HepG2 (cell line): ENCODE measurements at regions not wholly inside any gene's neighbourhood (a gene's known extent, or its start where the extent isn't known, plus 50 kb on each side); places are given as distances from the start of the nearest gene placed in this dataset.

Experiments used
- CBX5 ChIP-seq: sonication (generic); formaldehyde crosslinking; IDR thresholded peaks from 2 replicates; pipeline ENCODE4 v1.4.0; 2020; ENCODE audit warnings: missing genetic modification reagents, borderline replicate concordance
- CTCF ChIP-seq: sonication (generic); formaldehyde crosslinking; IDR thresholded peaks from 2 replicates; pipeline ENCODE4 v1.5.0; 2020; ENCODE audit warnings: mild to moderate bottlenecking, missing genetic modification reagents, moderate library complexity
- EZH2 ChIP-seq: conservative IDR thresholded peaks from 2 replicates; pipeline ENCODE4 v1.6.1; 2012; ENCODE audit warnings: mild to moderate bottlenecking, low read depth, low read length, moderate library complexity
- FOXJ3 ChIP-seq: sonication (generic); formaldehyde crosslinking; IDR thresholded peaks from 2 replicates; pipeline ENCODE4 v1.4.0; 2020; ENCODE audit warnings: missing genetic modification reagents, mild to moderate bottlenecking, borderline replicate concordance
- HMG20B ChIP-seq: conservative IDR thresholded peaks from 2 replicates; pipeline ENCODE4 v1.6.1; 2016; ENCODE audit warnings: missing genetic modification reagents, missing compliant biosample characterization
- NR3C1 ChIP-seq: sonication (generic); formaldehyde crosslinking; IDR thresholded peaks from 2 replicates; pipeline ENCODE4 v1.4.0; 2020; ENCODE audit warnings: missing genetic modification reagents
- RAD21 ChIP-seq: fragments of 450-650 bp; formaldehyde crosslinking; IDR thresholded peaks from 2 replicates; pipeline ENCODE4 v1.5.0; 2020; ENCODE audit warnings: mild to moderate bottlenecking
- STAG1 ChIP-seq: sonication (generic); formaldehyde crosslinking; IDR thresholded peaks from 2 replicates; pipeline ENCODE4 v1.4.0; 2020; ENCODE audit warnings: missing genetic modification reagents
- TBP ChIP-seq: sonication (generic); formaldehyde crosslinking; IDR thresholded peaks from 2 replicates; pipeline ENCODE4 v1.5.0; 2020; ENCODE audit warnings: missing genetic modification reagents
- ZFP36 ChIP-seq: fragments of 150-350 bp; IDR thresholded peaks from 2 replicates; pipeline ENCODE4 v1.6.1; 2018; ENCODE audit warnings: borderline replicate concordance, low read length, low read depth; ENCODE audit not compliant: partially characterized antibody
- ZMYM3 ChIP-seq: sonication (generic); formaldehyde crosslinking; IDR thresholded peaks from 2 replicates; pipeline ENCODE4 v1.5.1; 2020; ENCODE audit warnings: mild to moderate bottlenecking, missing genetic modification reagents
- TF ChIP-seq, protein P1 (sequence below), 2 experiments: fragments of 450-650 bp in 1 of 2; sonication (generic) in 1 of 2; formaldehyde crosslinking in 1 of 2; IDR thresholded peaks; 2 replicates each; pipeline versions ENCODE4 v1.6.1 to v1.8.0; 2016 to 2022; ENCODE audit warnings: antibody characterized with exemption in 1 of 2, mild to moderate bottlenecking in 1 of 2, missing genetic modification reagents in 1 of 2
- TF ChIP-seq, protein P2 (sequence below): sonication (generic); formaldehyde crosslinking; IDR thresholded peaks from 2 replicates; pipeline ENCODE4 v1.4.0; 2020; ENCODE audit warnings: mild to moderate bottlenecking, missing genetic modification reagents
- TF ChIP-seq, protein P3 (sequence below): sonication (generic); formaldehyde crosslinking; IDR thresholded peaks from 2 replicates; pipeline ENCODE4 v1.4.0; 2020; ENCODE audit warnings: missing genetic modification reagents

DNA sequence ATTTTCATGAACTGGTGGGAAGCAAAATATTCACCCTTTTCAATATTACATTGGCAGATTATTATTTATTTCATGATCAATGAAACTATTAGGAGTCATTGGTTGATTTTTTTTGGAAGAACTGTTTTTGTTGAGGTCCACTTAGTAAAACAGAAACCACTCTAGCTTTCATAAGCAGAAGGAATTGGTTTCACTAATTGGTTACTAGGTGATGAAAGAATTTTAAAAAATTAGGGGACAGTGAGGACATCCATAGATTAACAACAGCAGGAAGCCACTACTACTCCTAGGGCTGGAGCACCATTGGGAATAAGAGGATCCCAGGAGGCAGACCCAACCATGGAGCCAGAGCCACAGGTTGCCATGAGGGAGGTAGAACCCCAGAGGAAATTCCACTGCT, 74.4 kb upstream of the KCNA4 start:
- TF ChIP-seq RAD21 (CRISPR knock-in tag) (no peak), EZH2 (no peak), CBX5 (CRISPR knock-in tag) (no peak), TBP (no peak), HMG20B (CRISPR knock-in tag) (no peak), NR3C1 (CRISPR knock-in tag) (no peak), FOXJ3 (CRISPR knock-in tag) (no peak), CTCF (CRISPR knock-in tag) (no peak), STAG1 (CRISPR knock-in tag) (no peak), ZFP36 (no peak), ZMYM3 (CRISPR knock-in tag) (no peak)
- TF ChIP-seq, protein P1, sequence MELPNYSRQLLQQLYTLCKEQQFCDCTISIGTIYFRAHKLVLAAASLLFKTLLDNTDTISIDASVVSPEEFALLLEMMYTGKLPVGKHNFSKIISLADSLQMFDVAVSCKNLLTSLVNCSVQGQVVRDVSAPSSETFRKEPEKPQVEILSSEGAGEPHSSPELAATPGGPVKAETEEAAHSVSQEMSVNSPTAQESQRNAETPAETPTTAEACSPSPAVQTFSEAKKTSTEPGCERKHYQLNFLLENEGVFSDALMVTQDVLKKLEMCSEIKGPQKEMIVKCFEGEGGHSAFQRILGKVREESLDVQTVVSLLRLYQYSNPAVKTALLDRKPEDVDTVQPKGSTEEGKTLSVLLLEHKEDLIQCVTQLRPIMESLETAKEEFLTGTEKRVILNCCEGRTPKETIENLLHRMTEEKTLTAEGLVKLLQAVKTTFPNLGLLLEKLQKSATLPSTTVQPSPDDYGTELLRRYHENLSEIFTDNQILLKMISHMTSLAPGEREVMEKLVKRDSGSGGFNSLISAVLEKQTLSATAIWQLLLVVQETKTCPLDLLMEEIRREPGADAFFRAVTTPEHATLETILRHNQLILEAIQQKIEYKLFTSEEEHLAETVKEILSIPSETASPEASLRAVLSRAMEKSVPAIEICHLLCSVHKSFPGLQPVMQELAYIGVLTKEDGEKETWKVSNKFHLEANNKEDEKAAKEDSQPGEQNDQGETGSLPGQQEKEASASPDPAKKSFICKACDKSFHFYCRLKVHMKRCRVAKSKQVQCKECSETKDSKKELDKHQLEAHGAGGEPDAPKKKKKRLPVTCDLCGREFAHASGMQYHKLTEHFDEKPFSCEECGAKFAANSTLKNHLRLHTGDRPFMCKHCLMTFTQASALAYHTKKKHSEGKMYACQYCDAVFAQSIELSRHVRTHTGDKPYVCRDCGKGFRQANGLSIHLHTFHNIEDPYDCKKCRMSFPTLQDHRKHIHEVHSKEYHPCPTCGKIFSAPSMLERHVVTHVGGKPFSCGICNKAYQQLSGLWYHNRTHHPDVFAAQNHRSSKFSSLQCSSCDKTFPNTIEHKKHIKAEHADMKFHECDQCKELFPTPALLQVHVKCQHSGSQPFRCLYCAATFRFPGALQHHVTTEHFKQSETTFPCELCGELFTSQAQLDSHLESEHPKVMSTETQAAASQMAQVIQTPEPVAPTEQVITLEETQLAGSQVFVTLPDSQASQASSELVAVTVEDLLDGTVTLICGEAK (IDR thresholded peaks at IDR 0.05) = no peak
- TF ChIP-seq, protein P1 (CRISPR knock-in tag; IDR thresholded peaks at IDR 0.05) = no peak
- TF ChIP-seq, protein P2, sequence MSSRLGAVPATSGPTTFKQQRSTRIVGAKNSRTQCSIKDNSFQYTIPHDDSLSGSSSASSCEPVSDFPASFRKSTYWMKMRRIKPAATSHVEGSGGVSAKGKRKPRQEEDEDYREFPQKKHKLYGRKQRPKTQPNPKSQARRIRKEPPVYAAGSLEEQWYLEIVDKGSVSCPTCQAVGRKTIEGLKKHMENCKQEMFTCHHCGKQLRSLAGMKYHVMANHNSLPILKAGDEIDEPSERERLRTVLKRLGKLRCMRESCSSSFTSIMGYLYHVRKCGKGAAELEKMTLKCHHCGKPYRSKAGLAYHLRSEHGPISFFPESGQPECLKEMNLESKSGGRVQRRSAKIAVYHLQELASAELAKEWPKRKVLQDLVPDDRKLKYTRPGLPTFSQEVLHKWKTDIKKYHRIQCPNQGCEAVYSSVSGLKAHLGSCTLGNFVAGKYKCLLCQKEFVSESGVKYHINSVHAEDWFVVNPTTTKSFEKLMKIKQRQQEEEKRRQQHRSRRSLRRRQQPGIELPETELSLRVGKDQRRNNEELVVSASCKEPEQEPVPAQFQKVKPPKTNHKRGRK (CRISPR knock-in tag) = no peak
- TF ChIP-seq, protein P3, sequence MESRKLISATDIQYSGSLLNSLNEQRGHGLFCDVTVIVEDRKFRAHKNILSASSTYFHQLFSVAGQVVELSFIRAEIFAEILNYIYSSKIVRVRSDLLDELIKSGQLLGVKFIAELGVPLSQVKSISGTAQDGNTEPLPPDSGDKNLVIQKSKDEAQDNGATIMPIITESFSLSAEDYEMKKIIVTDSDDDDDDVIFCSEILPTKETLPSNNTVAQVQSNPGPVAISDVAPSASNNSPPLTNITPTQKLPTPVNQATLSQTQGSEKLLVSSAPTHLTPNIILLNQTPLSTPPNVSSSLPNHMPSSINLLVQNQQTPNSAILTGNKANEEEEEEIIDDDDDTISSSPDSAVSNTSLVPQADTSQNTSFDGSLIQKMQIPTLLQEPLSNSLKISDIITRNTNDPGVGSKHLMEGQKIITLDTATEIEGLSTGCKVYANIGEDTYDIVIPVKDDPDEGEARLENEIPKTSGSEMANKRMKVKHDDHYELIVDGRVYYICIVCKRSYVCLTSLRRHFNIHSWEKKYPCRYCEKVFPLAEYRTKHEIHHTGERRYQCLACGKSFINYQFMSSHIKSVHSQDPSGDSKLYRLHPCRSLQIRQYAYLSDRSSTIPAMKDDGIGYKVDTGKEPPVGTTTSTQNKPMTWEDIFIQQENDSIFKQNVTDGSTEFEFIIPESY (CRISPR knock-in tag) = no peak
